Adrenal gland (tissue), 9 donors: ENCODE measurements at regions not wholly inside any gene's neighbourhood (a gene's known extent, or its start where the extent isn't known, plus 50 kb on each side); places are given as distances from the start of the nearest gene placed in this dataset.

Experiments
- DNase-seq, 7 donors: peaks; one replicate each; pipeline ENCODE4 v3.0.0-alpha.2; 2019 to 2020
- H3K27ac ChIP-seq, 5 donors: fragments of 200-600 bp; sonication (generic) in 4 of 5; 1 replicate in 3 of 5; 2 replicates in 2 of 5; pipeline versions ENCODE4 v1.5.1 to v1.8.0; 2016 to 2020; ENCODE audit warnings: mild to moderate bottlenecking in 1 of 5
- H3K27me3 ChIP-seq: fragments of 200-600 bp; 2 replicates; pipeline ENCODE4 v1.8.0; 2021
- H3K36me3 ChIP-seq, 2 donors: fragments of 200-600 bp; replicated peaks in 1 of 2; 1 replicate in 1 of 2; 2 replicates in 1 of 2; pipeline versions ENCODE4 v1.5.1 to v1.8.0; 2018 to 2022
- H3K4me1 ChIP-seq, 2 donors: fragments of 200-600 bp; replicated peaks in 1 of 2; 1 replicate in 1 of 2; 2 replicates in 1 of 2; pipeline versions ENCODE4 v1.5.1 to v1.8.0; 2018 to 2021
- H3K4me3 ChIP-seq, 4 donors: fragments of 200-600 bp; sonication (generic) in 3 of 4; one replicate each; pipeline ENCODE4 v1.5.1; 2016 to 2018
- H3K9me3 ChIP-seq, 3 donors: fragments of 200-600 bp; sonication (generic) in 1 of 3; replicated peaks in 1 of 3; 1 replicate in 2 of 3; 2 replicates in 1 of 3; pipeline versions ENCODE4 v1.5.1 to v1.8.0; 2016 to 2021
- CTCF ChIP-seq, 6 experiments: fragments of 450-650 bp in 4 of 6; fragments of 200-600 bp in 2 of 6; sonication (generic) in 1 of 6; IDR thresholded peaks; 1 replicate in 5 of 6; 2 replicates in 1 of 6; pipeline versions ENCODE4 v1.5.1 to v1.8.0; 2016 to 2021; ENCODE audit warnings: antibody characterized with exemption in 6 of 6, mild to moderate bottlenecking in 2 of 6, moderate library complexity in 1 of 6
- POLR2A ChIP-seq, 2 donors: fragments of 450-650 bp; IDR thresholded peaks; one replicate each; pipeline ENCODE4 v1.6.1; 2017; ENCODE audit warnings: antibody characterized with exemption in 2 of 2, mild to moderate bottlenecking in 2 of 2, moderate library complexity in 1 of 2
- WGBS, 4 donors: extraction: QIAGEN DNeasy Blood & Tissue Kit in 2 of 4; methylation state at CpG; one replicate each; pipeline versions ENCODE4 v1.1.5 to v1.1.7; 2013 to 2017; 5-methylcytosine and 5-hydroxymethylcytosine counted together
- intact Hi-C, 2 donors: fragments of 100-400 bp; cut with DNase I; formaldehyde crosslinking; loops; one replicate each; pipeline versions ENCODE4 v1.14.1 to v1.15.0; 2022 to 2023
- donor health status: healthy with polysubstance abuse.
- donor health status: Bipolar disorder and iron deficiency.
- donor health status: DM: yes; HTN: yes; CAD: no.
- donor health status: DM: no; HTN: no; CAD: no.
- donor health status: DM: no; HTN: no; CAD: no.

DNA sequence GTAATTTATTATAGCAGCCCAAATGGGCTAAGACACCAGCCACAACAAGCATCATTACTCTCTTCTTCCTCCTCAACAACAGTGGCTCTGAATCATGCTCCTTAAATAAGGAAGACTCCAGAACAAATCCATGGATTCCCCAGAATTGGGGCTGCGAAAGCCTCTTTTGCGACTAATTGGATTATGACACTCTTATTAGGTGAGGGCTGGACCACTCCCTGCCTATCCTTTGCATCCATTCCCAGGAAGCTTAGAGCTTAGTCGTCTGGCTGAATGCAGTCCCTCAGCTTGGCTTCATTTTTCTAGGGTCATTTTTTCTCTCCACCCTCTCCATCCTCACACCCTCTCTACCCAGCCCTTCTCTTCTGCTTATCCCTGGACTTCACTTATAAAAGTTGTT lies 227.7 kb downstream of the ZNF621 start:
- no peak for TF ChIP-seq POLR2A (IDR thresholded peaks at IDR 0.05)
- no peak for TF ChIP-seq CTCF (IDR thresholded peaks at IDR 0.05)
- no peaks in the 10 kb centered on the region for H3K27me3 ChIP-seq

GRCh38 chr3:40753291-40753770 lies 228.6 kb downstream of the ZNF621 start:
- Histone ChIP-seq H3K36me3 (no peaks in the 10 kb centered on the region), H3K9me3 (no peaks in the 10 kb centered on the region), H3K4me3 (no peak overlapping the region), H3K27me3 (no peaks in the 10 kb centered on the region), H3K4me1 (no peaks in the 10 kb centered on the region), H3K27ac (no peak overlapping the region)
- intact Hi-C loops, result no loop called here
- no peak for TF ChIP-seq POLR2A (IDR thresholded peaks at IDR 0.05)
- no peak for TF ChIP-seq CTCF (IDR thresholded peaks at IDR 0.05)
- no peak for DNase-seq

More for the DNA sequence above, 227.7 kb downstream of the ZNF621 start:
- Histone ChIP-seq H3K36me3 (no peaks in the 10 kb centered on the region), H3K4me1 (no peaks in the 10 kb centered on the region), H3K27ac (no peak overlapping the region), H3K4me3 (no peak overlapping the region), H3K9me3 (no peaks in the 10 kb centered on the region)
- intact Hi-C loops, result no loop called here
- WGBS, 4 donors, result 80 to 95% (median 83%) methylated on average over 3 of the region's 3 CpGs
- no peak for DNase-seq

- Histone ChIP-seq H3K4me3 (no peak overlapping the region), H3K36me3 (no peaks in the 10 kb centered on the region), H3K9me3 (no peaks in the 10 kb centered on the region), H3K27me3 (no peaks in the 10 kb centered on the region), H3K4me1 (no peaks in the 10 kb centered on the region), H3K27ac (no peak overlapping the region)
- intact Hi-C loops, result no loop called here
- TF ChIP-seq POLR2A (IDR thresholded peaks at IDR 0.05) (no peak), CTCF (IDR thresholded peaks at IDR 0.05) (no peak)
- WGBS, 4 donors, result 56 to 83% (median 64%) methylated on average over 2 to 3 of the region's 3 CpGs
- no peak for DNase-seq
These were observed 229.2 kb downstream of the ZNF621 start for GRCh38 chr3:40753951-40754350.

GRCh38 chr3:40754994-40755393 lies 230.2 kb downstream of the ZNF621 start:
- no peaks in the 10 kb centered on the region for H3K9me3 ChIP-seq
- DNase-seq, result no peak
- WGBS, 4 donors, result 66 to 79% (median 76%) methylated on average over 2 of the region's 2 CpGs
- no peak overlapping the region for H3K27ac ChIP-seq
- no peaks in the 10 kb centered on the region for H3K4me1 ChIP-seq
- H3K36me3 ChIP-seq, result no peaks in the 10 kb centered on the region
- H3K27me3 ChIP-seq, result no peaks in the 10 kb centered on the region
- TF ChIP-seq CTCF (IDR thresholded peaks at IDR 0.05) (no peak), POLR2A (IDR thresholded peaks at IDR 0.05) (no peak)
- intact Hi-C loops, result no loop called here
- H3K4me3 ChIP-seq, result no peak overlapping the region
